ENCODE measurements at regions not wholly inside any gene's neighbourhood (a gene's known extent, or its start where the extent isn't known, plus 50 kb on each side); places are given as distances from the start of the nearest gene placed in this dataset.

- Histone ChIP-seq H3K27ac (ENCODE audit: low read depth in 2 of 2, low read length in 1 of 2) (no peak overlapping the region), H3K36me3 (ENCODE audit: control insufficient read depth in 2 of 2, insufficient read depth in 2 of 2, low read length in 1 of 2) (no peaks in the 10 kb centered on the region), H3K4me3 (ENCODE audit: low read depth in 1 of 2, low read length in 2 of 2) (no peak overlapping the region), H3K27me3 (ENCODE audit: control insufficient read depth in 1 of 2, insufficient read depth in 2 of 2, low read length in 2 of 2) (no peaks in the 10 kb centered on the region), H3K4me1 (ENCODE audit: control insufficient read depth in 2 of 2, insufficient read depth in 2 of 2, low read length in 1 of 2) (no peaks in the 10 kb centered on the region), H3K9me3 (ENCODE audit: control insufficient read depth in 2 of 2, insufficient read depth in 1 of 2, low read depth in 1 of 2, low read length in 1 of 2) (no peaks in the 10 kb centered on the region)
- 90% methylated on average over 8 of the region's 8 CpGs for WGBS, 2 donors
Observed at GRCh38 chr2:82528288-82528687, 1930.8 kb downstream of the SUCLG1 start.

DNA sequence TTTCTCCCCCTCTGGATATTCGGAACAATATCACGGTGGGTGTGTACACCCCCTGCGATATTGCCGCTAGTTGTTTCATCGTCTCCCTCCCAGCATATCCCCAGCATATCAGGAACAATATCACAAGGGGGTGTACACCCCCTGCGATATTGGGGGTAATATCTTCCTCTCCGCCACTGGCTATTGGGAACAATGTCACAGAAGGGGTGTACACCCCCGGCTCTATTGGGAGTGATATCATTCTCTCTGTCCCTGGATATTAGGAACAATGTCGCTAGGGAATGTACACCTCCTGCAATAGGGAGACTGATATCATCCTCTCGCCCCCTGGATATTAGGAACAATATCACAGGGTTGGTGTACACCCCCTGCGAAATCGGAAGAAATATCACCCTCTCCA lies 1932.0 kb downstream of the SUCLG1 start:
- H3K27ac ChIP-seq (ENCODE audit: low read depth in 2 of 2, low read length in 1 of 2): no peak overlapping the region
- H3K4me3 ChIP-seq (ENCODE audit: low read depth in 1 of 2, low read length in 2 of 2): no peak overlapping the region
- H3K9me3 ChIP-seq (ENCODE audit: control insufficient read depth in 2 of 2, insufficient read depth in 1 of 2, low read depth in 1 of 2, low read length in 1 of 2): no peaks in the 10 kb centered on the region
- WGBS, 2 donors: 92 to 96% methylated on average over 12 of the region's 12 CpGs
- H3K36me3 ChIP-seq (ENCODE audit: control insufficient read depth in 2 of 2, insufficient read depth in 2 of 2, low read length in 1 of 2): no peaks in the 10 kb centered on the region
- H3K4me1 ChIP-seq (ENCODE audit: control insufficient read depth in 2 of 2, insufficient read depth in 2 of 2, low read length in 1 of 2): no peaks in the 10 kb centered on the region
- no peaks in the 10 kb centered on the region for H3K27me3 ChIP-seq (ENCODE audit: control insufficient read depth in 1 of 2, insufficient read depth in 2 of 2, low read length in 2 of 2)

GRCh38 chr2:82526277-82526676 lies 1932.8 kb downstream of the SUCLG1 start:
- no peaks in the 10 kb centered on the region for H3K4me1 ChIP-seq (ENCODE audit: control insufficient read depth in 2 of 2, insufficient read depth in 2 of 2, low read length in 1 of 2)
- H3K9me3 ChIP-seq (ENCODE audit: control insufficient read depth in 2 of 2, insufficient read depth in 1 of 2, low read depth in 1 of 2, low read length in 1 of 2): no peaks in the 10 kb centered on the region
- H3K27ac ChIP-seq (ENCODE audit: low read depth in 2 of 2, low read length in 1 of 2): no peak overlapping the region
- H3K4me3 ChIP-seq (ENCODE audit: low read depth in 1 of 2, low read length in 2 of 2): no peak overlapping the region
- H3K27me3 ChIP-seq (ENCODE audit: control insufficient read depth in 1 of 2, insufficient read depth in 2 of 2, low read length in 2 of 2): no peaks in the 10 kb centered on the region
- no peaks in the 10 kb centered on the region for H3K36me3 ChIP-seq (ENCODE audit: control insufficient read depth in 2 of 2, insufficient read depth in 2 of 2, low read length in 1 of 2)
- 91 to 92% methylated on average over 7 of the region's 7 CpGs for WGBS, 2 donors

GRCh38 chr2:82525744-82526143 lies 1933.3 kb downstream of the SUCLG1 start:
- Histone ChIP-seq H3K27me3 (ENCODE audit: control insufficient read depth in 1 of 2, insufficient read depth in 2 of 2, low read length in 2 of 2) (no peaks in the 10 kb centered on the region), H3K9me3 (ENCODE audit: control insufficient read depth in 2 of 2, insufficient read depth in 1 of 2, low read depth in 1 of 2, low read length in 1 of 2) (no peaks in the 10 kb centered on the region), H3K27ac (ENCODE audit: low read depth in 2 of 2, low read length in 1 of 2) (no peak overlapping the region), H3K4me3 (ENCODE audit: low read depth in 1 of 2, low read length in 2 of 2) (no peak overlapping the region), H3K36me3 (ENCODE audit: control insufficient read depth in 2 of 2, insufficient read depth in 2 of 2, low read length in 1 of 2) (no peaks in the 10 kb centered on the region), H3K4me1 (ENCODE audit: control insufficient read depth in 2 of 2, insufficient read depth in 2 of 2, low read length in 1 of 2) (no peaks in the 10 kb centered on the region)
- 86 to 87% methylated on average over 8 of the region's 8 CpGs for WGBS, 2 donors

- Histone ChIP-seq H3K9me3 (ENCODE audit: control insufficient read depth in 2 of 2, insufficient read depth in 1 of 2, low read depth in 1 of 2, low read length in 1 of 2) (no peaks in the 10 kb centered on the region), H3K27me3 (ENCODE audit: control insufficient read depth in 1 of 2, insufficient read depth in 2 of 2, low read length in 2 of 2) (no peaks in the 10 kb centered on the region), H3K36me3 (ENCODE audit: control insufficient read depth in 2 of 2, insufficient read depth in 2 of 2, low read length in 1 of 2) (no peaks in the 10 kb centered on the region), H3K27ac (ENCODE audit: low read depth in 2 of 2, low read length in 1 of 2) (no peak overlapping the region), H3K4me1 (ENCODE audit: control insufficient read depth in 2 of 2, insufficient read depth in 2 of 2, low read length in 1 of 2) (no peaks in the 10 kb centered on the region), H3K4me3 (ENCODE audit: low read depth in 1 of 2, low read length in 2 of 2) (no peak overlapping the region)
- 90% methylated on average over 7 of the region's 7 CpGs for whole genome bisulfite sequencing, 2 donors
Observed at GRCh38 chr2:82524826-82525225, 1934.3 kb downstream of the SUCLG1 start.

- 97 to 100% methylated on average over 1 of the region's 1 CpG for WGBS, 2 donors
- H3K27ac ChIP-seq (ENCODE audit: low read depth in 2 of 2, low read length in 1 of 2): no peak overlapping the region
- H3K27me3 ChIP-seq (ENCODE audit: control insufficient read depth in 1 of 2, insufficient read depth in 2 of 2, low read length in 2 of 2): no peaks in the 10 kb centered on the region
- H3K9me3 ChIP-seq (ENCODE audit: control insufficient read depth in 2 of 2, insufficient read depth in 1 of 2, low read depth in 1 of 2, low read length in 1 of 2): peaks cover 3 to 5% of the 10 kb centered on the region in 2 donors
- no peaks in the 10 kb centered on the region for H3K4me1 ChIP-seq (ENCODE audit: control insufficient read depth in 2 of 2, insufficient read depth in 2 of 2, low read length in 1 of 2)
- H3K4me3 ChIP-seq (ENCODE audit: low read depth in 1 of 2, low read length in 2 of 2): no peak overlapping the region
- H3K36me3 ChIP-seq (ENCODE audit: control insufficient read depth in 2 of 2, insufficient read depth in 2 of 2, low read length in 1 of 2): no peaks in the 10 kb centered on the region
Observed at GRCh38 chr2:82511894-82512293, 1947.2 kb downstream of the SUCLG1 start.

- WGBS, 2 donors: 77 to 82% methylated on average over 2 of the region's 2 CpGs
- Histone ChIP-seq H3K27me3 (ENCODE audit: control insufficient read depth in 1 of 2, insufficient read depth in 2 of 2, low read length in 2 of 2) (no peaks in the 10 kb centered on the region), H3K4me1 (ENCODE audit: control insufficient read depth in 2 of 2, insufficient read depth in 2 of 2, low read length in 1 of 2) (no peaks in the 10 kb centered on the region), H3K4me3 (ENCODE audit: low read depth in 1 of 2, low read length in 2 of 2) (no peak overlapping the region), H3K27ac (ENCODE audit: low read depth in 2 of 2, low read length in 1 of 2) (no peak overlapping the region), H3K9me3 (ENCODE audit: control insufficient read depth in 2 of 2, insufficient read depth in 1 of 2, low read depth in 1 of 2, low read length in 1 of 2) (peaks cover 3 to 5% of the 10 kb centered on the region in 2 donors), H3K36me3 (ENCODE audit: control insufficient read depth in 2 of 2, insufficient read depth in 2 of 2, low read length in 1 of 2) (no peaks in the 10 kb centered on the region)
Observed at GRCh38 chr2:82508702-82509101, 1950.4 kb downstream of the SUCLG1 start.

DNA sequence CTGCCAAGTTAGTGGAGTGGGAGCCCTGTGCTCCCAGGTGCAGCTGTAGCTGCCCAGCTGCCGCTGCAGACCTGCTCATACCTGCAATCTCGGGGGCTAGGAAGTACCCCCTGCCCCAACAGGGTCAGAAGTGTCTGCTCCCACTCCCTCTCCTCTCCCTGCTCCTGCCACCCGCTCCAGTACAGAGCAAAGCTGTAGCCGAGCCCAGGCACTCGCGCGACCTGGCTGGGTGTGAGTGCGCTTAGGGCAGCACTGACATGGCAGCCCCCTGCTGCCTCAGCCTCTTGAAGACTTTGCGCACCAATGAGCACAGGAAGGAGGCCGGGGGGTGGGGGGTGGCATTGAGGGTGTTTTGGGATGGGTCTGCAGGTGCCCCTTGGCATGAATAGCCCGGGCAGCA lies 1951.4 kb downstream of the SUCLG1 start:
- H3K27ac ChIP-seq (ENCODE audit: low read depth in 2 of 2, low read length in 1 of 2): no peak overlapping the region
- no peak overlapping the region for H3K4me3 ChIP-seq (ENCODE audit: low read depth in 1 of 2, low read length in 2 of 2)
- 91 to 94% methylated on average over 11 of the region's 11 CpGs for WGBS, 2 donors
- H3K27me3 ChIP-seq (ENCODE audit: control insufficient read depth in 1 of 2, insufficient read depth in 2 of 2, low read length in 2 of 2): no peaks in the 10 kb centered on the region
- no peaks in the 10 kb centered on the region for H3K36me3 ChIP-seq (ENCODE audit: control insufficient read depth in 2 of 2, insufficient read depth in 2 of 2, low read length in 1 of 2)
- no peaks in the 10 kb centered on the region for H3K4me1 ChIP-seq (ENCODE audit: control insufficient read depth in 2 of 2, insufficient read depth in 2 of 2, low read length in 1 of 2)
- H3K9me3 ChIP-seq (ENCODE audit: control insufficient read depth in 2 of 2, insufficient read depth in 1 of 2, low read depth in 1 of 2, low read length in 1 of 2): peaks cover 3 to 5% of the 10 kb centered on the region in 2 donors

- Histone ChIP-seq H3K4me1 (ENCODE audit: control insufficient read depth in 2 of 2, insufficient read depth in 2 of 2, low read length in 1 of 2) (no peaks in the 10 kb centered on the region), H3K27me3 (ENCODE audit: control insufficient read depth in 1 of 2, insufficient read depth in 2 of 2, low read length in 2 of 2) (no peaks in the 10 kb centered on the region), H3K4me3 (ENCODE audit: low read depth in 1 of 2, low read length in 2 of 2) (no peak overlapping the region), H3K36me3 (ENCODE audit: control insufficient read depth in 2 of 2, insufficient read depth in 2 of 2, low read length in 1 of 2) (no peaks in the 10 kb centered on the region), H3K27ac (ENCODE audit: low read depth in 2 of 2, low read length in 1 of 2) (no peak overlapping the region), H3K9me3 (ENCODE audit: control insufficient read depth in 2 of 2, insufficient read depth in 1 of 2, low read depth in 1 of 2, low read length in 1 of 2) (peaks cover 2 to 3% of the 10 kb centered on the region in 2 donors)
- WGBS, 2 donors: 80 to 84% methylated on average over 4 of the region's 4 CpGs
Observed at GRCh38 chr2:82501217-82501616, 1957.9 kb downstream of the SUCLG1 start.

GRCh38 chr2:82498777-82499443 lies 1960.2 kb downstream of the SUCLG1 start:
- H3K27me3 ChIP-seq (ENCODE audit: control insufficient read depth in 1 of 2, insufficient read depth in 2 of 2, low read length in 2 of 2): no peaks in the 10 kb centered on the region
- H3K4me3 ChIP-seq (ENCODE audit: low read depth in 1 of 2, low read length in 2 of 2): no peak overlapping the region
- WGBS, 2 donors: 59 to 70% methylated on average over 6 of the region's 6 CpGs
- no peaks in the 10 kb centered on the region for H3K4me1 ChIP-seq (ENCODE audit: control insufficient read depth in 2 of 2, insufficient read depth in 2 of 2, low read length in 1 of 2)
- peaks cover 2 to 3% of the 10 kb centered on the region in 2 donors for H3K9me3 ChIP-seq (ENCODE audit: control insufficient read depth in 2 of 2, insufficient read depth in 1 of 2, low read depth in 1 of 2, low read length in 1 of 2)
- no peak overlapping the region for H3K27ac ChIP-seq (ENCODE audit: low read depth in 2 of 2, low read length in 1 of 2)
- no peaks in the 10 kb centered on the region for H3K36me3 ChIP-seq (ENCODE audit: control insufficient read depth in 2 of 2, insufficient read depth in 2 of 2, low read length in 1 of 2)

Measured in esophagus (tissue), 2 donors.